GM12865 (cell line): ENCODE measurements at regions not wholly inside any gene's neighbourhood (a gene's known extent, or its start where the extent isn't known, plus 50 kb on each side); places are given as distances from the start of the nearest gene placed in this dataset.
"Not testable (repeated sequence)": the region's sequence is repeated elsewhere in the genome, so short reads cannot be mapped to it uniquely, and the experiment has no call there.

Experiments
- DNase-seq: peaks from one replicate; pipeline ENCODE4 v3.0.0; 2010; ENCODE audit warnings: low read depth
- H3K4me3 ChIP-seq: 2 replicates; pipeline ENCODE4 v1.5.1; 2011; ENCODE audit warnings: mild to moderate bottlenecking, low read depth, low read length, control low read depth
- CTCF ChIP-seq: IDR thresholded peaks from 2 replicates; pipeline ENCODE4 v1.5.1; 2011; ENCODE audit warnings: low read length, control low read depth, low read depth, inconsistent platforms; ENCODE audit not compliant: insufficient read depth; ENCODE audit errors: missing control alignments

GRCh38 chr3:165669967-165670366 lies 167.3 kb downstream of the BCHE start:
- no peak for DNase-seq
- H3K4me3 ChIP-seq, result no peak overlapping the region
- no peak for TF ChIP-seq CTCF

GRCh38 chr3:165669504-165669903 lies 167.7 kb downstream of the BCHE start:
- no peak for DNase-seq
- no peak for TF ChIP-seq CTCF
- no peak overlapping the region for H3K4me3 ChIP-seq

GRCh38 chr3:165667676-165668075 lies 169.5 kb downstream of the BCHE start:
- peak; percentile 18 for DNase-seq
- H3K4me3 ChIP-seq, result no peak overlapping the region
- TF ChIP-seq CTCF, result no peak

GRCh38 chr3:165658027-165658426 lies 179.2 kb downstream of the BCHE start:
- no peak overlapping the region for H3K4me3 ChIP-seq
- no peak for TF ChIP-seq CTCF
- no peak for DNase-seq

- TF ChIP-seq CTCF, result no peak
- no peak for DNase-seq
- no peak overlapping the region for H3K4me3 ChIP-seq
Observed at GRCh38 chr3:165653130-165653778, 184.0 kb downstream of the BCHE start.

GRCh38 chr3:165649282-165649681 lies 187.9 kb downstream of the BCHE start:
- DNase-seq, H3K4me3 ChIP-seq: not testable (repeated sequence)

GRCh38 chr3:165645191-165645590 lies 192.0 kb downstream of the BCHE start:
- no peak for TF ChIP-seq CTCF
- H3K4me3 ChIP-seq, result no peak overlapping the region

GRCh38 chr3:165644331-165644730 lies 192.9 kb downstream of the BCHE start:
- no peak for TF ChIP-seq CTCF
- H3K4me3 ChIP-seq, result no peak overlapping the region
- no peak for DNase-seq

More at GRCh38 chr3:165645191-165645590, 192.0 kb downstream of the BCHE start:
- DNase-seq, result no peak
